ENCODE measurements at regions not wholly inside any gene's neighbourhood (a gene's known extent, or its start where the extent isn't known, plus 50 kb on each side); places are given as distances from the start of the nearest gene placed in this dataset.

GRCh38 chr14:105854600-105855245 lies 328.3 kb downstream of the TMEM121 start:
- WGBS, 2 donors: 88 to 89% methylated on average over 21 to 24 of the region's 26 CpGs
- no peak for DNase-seq
- intact Hi-C loops (cut with DNase I): no loop called here
- Histone ChIP-seq H3K4me3 (replicated peaks in 1 of 3) (no peak overlapping the region), H3K27me3 (no peaks in the 10 kb centered on the region), H3K27ac (no peak overlapping the region), H3K9me3 (no peaks in the 10 kb centered on the region), H3K36me3 (no peaks in the 10 kb centered on the region), H3K4me1 (no peaks in the 10 kb centered on the region)
- TF ChIP-seq CTCF (IDR thresholded peaks at IDR 0.05) (no peak), POLR2A (IDR thresholded peaks at IDR 0.05) (no peak)

- TF ChIP-seq POLR2A (IDR thresholded peaks at IDR 0.05) (no peak), CTCF (IDR thresholded peaks at IDR 0.05) (no peak)
- Histone ChIP-seq H3K9me3 (no peaks in the 10 kb centered on the region), H3K27me3 (no peaks in the 10 kb centered on the region), H3K27ac (no peak overlapping the region), H3K36me3 (no peaks in the 10 kb centered on the region), H3K4me3 (replicated peaks in 1 of 3) (no peak overlapping the region), H3K4me1 (no peaks in the 10 kb centered on the region)
- 81 to 92% methylated on average over 14 to 31 of the region's 35 CpGs for WGBS, 2 donors
- intact Hi-C loops (cut with DNase I): no loop called here
- no peak for DNase-seq
These were observed 329.0 kb downstream of the TMEM121 start for GRCh38 chr14:105855246-105855892.

GRCh38 chr14:105855893-105856675 lies 329.7 kb downstream of the TMEM121 start:
- H3K36me3 ChIP-seq: no peaks in the 10 kb centered on the region
- intact Hi-C loops (cut with DNase I): no loop called here
- H3K4me3 ChIP-seq (replicated peaks in 1 of 3): no peak overlapping the region
- TF ChIP-seq POLR2A (IDR thresholded peaks at IDR 0.05): no peak
- TF ChIP-seq CTCF (IDR thresholded peaks at IDR 0.05): no peak
- no peaks in the 10 kb centered on the region for H3K4me1 ChIP-seq
- H3K27ac ChIP-seq: no peak overlapping the region
- H3K9me3 ChIP-seq: no peaks in the 10 kb centered on the region
- no peaks in the 10 kb centered on the region for H3K27me3 ChIP-seq
- no peak for DNase-seq
- 82 to 92% methylated on average over 23 to 28 of the region's 28 CpGs for WGBS, 2 donors

DNA sequence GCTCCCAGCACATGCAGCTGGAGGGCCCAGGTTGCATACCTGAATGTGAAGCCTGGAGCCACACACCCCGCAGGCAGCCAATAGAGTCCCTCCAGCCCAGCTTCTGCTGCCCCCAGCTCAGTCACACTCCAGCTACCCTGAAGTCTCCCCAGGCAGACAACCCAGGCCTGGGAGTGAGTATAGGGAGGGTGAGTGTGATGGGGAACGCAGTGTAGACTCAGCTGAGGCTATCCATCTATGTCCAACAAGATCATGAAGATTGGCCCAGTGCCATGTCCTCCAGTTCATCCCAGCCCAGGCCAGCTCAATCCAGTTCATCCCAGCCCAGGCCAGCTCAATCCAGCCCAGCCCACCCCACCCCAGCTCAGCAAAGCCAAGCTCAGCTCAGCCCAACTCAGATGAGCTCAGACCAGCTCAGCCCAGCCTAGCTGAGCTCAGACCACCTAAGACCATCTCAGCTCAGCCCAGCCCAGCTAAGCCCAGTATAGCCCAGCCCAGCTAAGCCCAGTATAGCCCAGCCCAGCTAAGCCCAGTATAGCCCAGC lies 330.4 kb downstream of the TMEM121 start:
- 55 to 70% methylated on average over 1 to 2 of the region's 2 CpGs for WGBS, 2 donors
- no peak for DNase-seq

More for the DNA sequence above, 330.4 kb downstream of the TMEM121 start:
- intact Hi-C loops (cut with DNase I): no loop called here
- Histone ChIP-seq H3K9me3 (no peaks in the 10 kb centered on the region), H3K4me1 (no peaks in the 10 kb centered on the region), H3K4me3 (replicated peaks in 1 of 3) (no peak overlapping the region), H3K27ac (no peak overlapping the region), H3K36me3 (no peaks in the 10 kb centered on the region), H3K27me3 (no peaks in the 10 kb centered on the region)
- no peak for TF ChIP-seq POLR2A (IDR thresholded peaks at IDR 0.05)
- no peak for TF ChIP-seq CTCF (IDR thresholded peaks at IDR 0.05)
